HG02623 (cell line): ENCODE measurements at regions not wholly inside any gene's neighbourhood (a gene's known extent, or its start where the extent isn't known, plus 50 kb on each side); places are given as distances from the start of the nearest gene placed in this dataset.
"Not testable (repeated sequence)": the region's sequence is repeated elsewhere in the genome, so short reads cannot be mapped to it uniquely, and the experiment has no call there.

ENCODE experiments used
- ATAC-seq: cut with Tn5 transposase; IDR thresholded peaks from one replicate; pipeline ENCODE4 v1.9.1; 2021; ENCODE audit warnings: moderate library complexity; ENCODE audit not compliant: unreplicated experiment

DNA sequence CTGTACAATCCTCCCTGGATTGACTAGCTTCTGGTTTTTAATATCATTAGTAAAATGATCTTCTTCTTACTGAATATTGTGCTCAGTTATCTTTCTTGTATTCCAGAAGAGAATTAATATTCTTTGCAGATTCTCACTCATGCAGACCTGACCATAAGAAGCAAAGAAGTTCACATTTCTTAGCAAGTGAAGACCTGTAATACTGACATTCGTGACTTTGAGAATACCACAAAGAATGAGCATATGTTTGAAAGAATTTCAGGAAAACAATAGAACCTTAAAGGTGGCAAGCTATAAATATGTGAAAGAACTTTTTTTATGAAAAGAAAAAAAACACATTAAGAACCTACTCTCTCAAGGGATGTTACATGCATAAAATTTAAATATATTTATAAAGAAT lies 371.6 kb downstream of the JRKL start:
- ATAC-seq = no peak

- no peak for ATAC-seq
Observed at GRCh38 chr11:96763244-96763643, 373.4 kb downstream of the JRKL start.

DNA sequence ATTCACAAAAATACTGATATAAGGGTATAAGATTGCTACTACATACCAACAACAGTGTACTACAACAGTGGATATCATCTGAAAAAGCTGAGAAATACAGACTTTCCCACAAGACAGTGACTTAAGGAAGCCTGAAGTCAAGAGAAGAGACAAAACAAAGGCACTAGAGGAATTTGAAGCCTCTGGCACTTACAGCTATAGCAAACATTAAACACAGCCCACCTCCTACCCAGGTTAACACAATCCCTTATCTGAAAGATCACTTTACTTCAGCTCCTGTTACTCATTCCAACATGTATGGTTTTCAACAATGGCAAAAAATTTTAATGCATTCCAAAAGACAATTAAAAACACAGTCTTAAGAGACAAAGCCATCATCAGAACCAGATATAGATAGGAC lies 388.5 kb downstream of the JRKL start:
- no peak for ATAC-seq

GRCh38 chr11:96779030-96779429 lies 389.2 kb downstream of the JRKL start:
- ATAC-seq = no peak

DNA sequence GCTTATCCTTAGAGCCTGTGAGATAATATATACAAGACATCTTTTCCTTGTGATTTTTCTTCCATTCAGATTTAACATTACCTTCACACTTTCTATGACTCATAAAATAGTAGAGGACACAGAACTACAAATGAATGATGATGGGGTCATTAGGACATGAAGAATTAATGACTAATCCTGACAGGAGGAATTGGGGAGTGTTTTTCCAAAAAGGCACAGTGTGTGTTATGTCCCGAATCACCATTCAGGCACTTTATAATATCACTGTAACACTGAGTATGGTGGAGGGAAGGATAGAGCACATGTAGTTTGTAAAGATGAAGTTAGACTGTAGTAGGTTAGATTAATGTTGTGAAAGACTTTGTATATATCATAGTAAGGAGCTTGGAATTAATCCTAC lies 391.3 kb downstream of the JRKL start:
- ATAC-seq = no peak

GRCh38 chr11:96782632-96783031 lies 392.8 kb downstream of the JRKL start:
- ATAC-seq = no peak

DNA sequence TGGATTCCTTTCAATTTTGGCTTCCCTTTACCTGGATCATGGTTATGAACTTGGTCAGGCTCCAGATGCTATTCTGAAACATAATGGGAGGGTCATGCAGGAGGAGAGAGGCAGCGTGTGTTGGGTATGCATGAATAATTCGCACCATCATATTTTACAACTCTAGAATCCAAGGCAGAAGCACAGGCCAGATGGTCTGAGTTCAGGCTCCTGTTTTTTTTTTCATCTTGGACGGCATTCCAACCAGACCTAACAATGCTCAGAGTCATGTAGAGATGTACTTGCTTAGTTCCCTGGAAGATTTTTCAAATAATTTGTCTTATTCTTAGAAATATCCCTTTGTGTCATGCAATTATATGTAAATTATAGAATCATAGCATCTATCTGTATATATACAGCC lies 393.5 kb downstream of the JRKL start:
- no peak for ATAC-seq

DNA sequence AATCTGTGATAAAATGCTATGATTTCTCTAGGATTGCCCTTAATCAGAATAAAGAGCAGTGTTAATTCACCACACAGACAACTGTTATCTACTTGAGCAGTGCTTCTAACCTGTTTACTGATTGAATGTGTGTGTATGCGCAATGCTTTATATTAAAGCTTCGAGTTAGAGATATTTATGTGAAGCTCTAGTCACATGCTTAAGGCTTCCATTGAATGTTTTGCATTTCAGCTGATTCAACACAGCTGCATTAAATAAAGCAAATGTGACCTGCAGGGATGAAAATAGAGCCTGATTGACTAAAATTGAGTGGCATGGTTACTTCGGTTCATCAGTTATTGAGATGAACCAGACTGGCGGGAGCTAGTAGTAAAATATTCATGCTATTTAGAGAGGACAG lies 395.3 kb downstream of the JRKL start:
- ATAC-seq = no peak

- no peak for ATAC-seq
Observed at GRCh38 chr11:96794152-96794551, 404.3 kb downstream of the JRKL start.

- ATAC-seq = no peak
Observed at GRCh38 chr11:96798445-96798844, 408.6 kb downstream of the JRKL start.

GRCh38 chr11:96815236-96815635 lies 425.4 kb downstream of the JRKL start:
- ATAC-seq = no peak

- no peak for ATAC-seq
Observed at GRCh38 chr11:96817482-96818399, 427.9 kb downstream of the JRKL start.

- no peak for ATAC-seq
Observed at GRCh38 chr11:96827164-96827563, 437.4 kb downstream of the JRKL start.

- ATAC-seq = no peak
Observed at GRCh38 chr11:96841792-96842191, 452.0 kb downstream of the JRKL start.

GRCh38 chr11:96842731-96843130 lies 452.9 kb downstream of the JRKL start:
- no peak for ATAC-seq

DNA sequence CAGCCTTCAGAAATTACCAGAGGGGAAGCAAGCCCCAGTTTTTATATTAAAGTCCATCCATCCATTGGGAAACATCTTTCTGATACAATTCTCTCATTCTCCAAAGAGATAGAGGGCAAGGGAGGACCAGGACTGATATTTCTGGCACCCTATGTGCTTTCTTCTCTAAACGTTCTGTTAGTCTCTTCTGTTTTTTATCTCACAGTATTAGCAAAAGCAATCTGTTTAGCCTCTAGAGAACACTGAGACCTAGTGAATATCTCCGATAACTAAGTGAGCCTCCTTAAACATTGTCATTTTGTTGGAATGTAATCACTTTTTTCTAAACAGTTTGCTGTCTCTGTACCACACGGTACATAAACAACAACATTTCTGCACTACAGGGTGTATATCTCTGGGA lies 464.6 kb downstream of the JRKL start:
- no peak for ATAC-seq

DNA sequence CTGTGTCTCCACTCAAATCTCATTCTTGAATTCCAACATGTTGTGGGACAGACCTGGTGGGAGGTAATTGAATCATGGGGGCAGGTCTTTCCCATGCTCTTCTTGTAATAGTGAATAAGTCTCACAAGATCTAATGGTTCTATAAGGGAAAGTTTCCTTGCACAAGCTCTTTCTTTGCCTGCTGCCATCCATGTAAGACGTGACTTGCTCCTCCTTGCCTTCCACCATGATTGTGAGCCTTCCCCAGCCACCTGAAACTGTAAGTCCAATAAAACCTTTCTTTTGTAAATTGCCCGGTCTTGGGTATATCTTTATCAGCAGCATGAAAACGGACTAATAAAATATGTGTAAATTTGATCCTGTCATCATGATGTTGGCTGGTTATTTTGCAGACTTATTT lies 471.9 kb downstream of the JRKL start:
- not testable (repeated sequence) for ATAC-seq

DNA sequence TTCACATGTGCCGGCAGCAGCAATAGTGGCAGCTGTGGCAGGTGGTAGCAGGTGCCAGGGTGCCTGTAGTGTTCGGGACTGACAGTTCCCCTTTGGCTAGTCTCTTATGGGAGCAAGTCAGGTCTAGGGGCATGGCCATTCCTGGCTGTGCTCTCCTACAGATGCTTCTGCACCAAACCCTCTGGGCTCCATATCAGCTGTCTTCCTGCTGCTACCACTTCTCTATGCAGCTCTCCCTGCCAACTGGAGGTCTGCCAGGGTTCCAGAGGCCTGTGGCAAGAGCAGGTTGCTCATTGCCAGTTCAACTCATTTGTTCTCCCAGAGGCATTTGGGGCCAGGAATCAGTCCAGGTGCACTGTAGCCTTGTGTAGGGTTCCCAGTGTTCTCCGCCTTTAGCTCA lies 473.7 kb downstream of the JRKL start:
- ATAC-seq = no peak

DNA sequence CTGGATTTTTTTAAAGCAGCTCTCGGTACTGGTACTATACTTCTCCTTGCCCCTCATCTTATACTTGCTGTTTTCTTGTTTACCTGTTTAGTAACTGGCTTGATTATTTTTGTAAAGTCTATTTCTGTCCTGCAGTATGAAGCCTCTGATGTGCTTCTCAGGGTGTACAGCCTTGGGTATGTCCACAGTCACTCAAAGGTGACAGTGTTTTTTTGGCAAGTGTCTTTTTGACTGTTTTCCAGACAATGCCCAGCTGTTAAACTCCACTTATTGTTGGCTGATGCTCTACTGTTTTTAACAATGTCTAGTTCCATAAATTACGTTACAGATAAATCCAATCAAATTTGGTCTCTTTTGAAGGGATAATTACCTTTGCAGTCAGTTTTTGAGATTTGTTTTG lies 475.2 kb downstream of the JRKL start:
- ATAC-seq = no peak

DNA sequence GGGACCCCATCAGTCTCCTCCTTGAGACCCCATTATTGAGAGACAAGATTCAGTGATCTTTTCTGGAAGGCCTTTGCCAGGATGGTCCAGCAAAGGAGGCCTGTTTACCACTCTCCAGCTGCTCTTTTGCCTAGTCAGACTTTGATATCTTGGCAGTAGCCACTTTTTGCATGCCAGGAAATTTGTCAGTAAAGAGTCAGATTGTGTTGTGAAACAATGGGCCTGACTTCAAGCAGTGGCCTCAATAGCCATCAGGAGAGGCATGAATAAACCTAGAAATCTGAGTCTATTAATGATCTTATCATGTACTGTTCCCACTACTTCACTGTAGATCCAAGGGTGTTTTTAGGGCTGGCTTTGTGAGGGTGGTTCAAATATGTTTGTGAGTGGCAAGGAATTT lies 479.4 kb downstream of the JRKL start:
- ATAC-seq = no peak

GRCh38 chr11:96875712-96876111 lies 485.9 kb downstream of the JRKL start:
- ATAC-seq = no peak

DNA sequence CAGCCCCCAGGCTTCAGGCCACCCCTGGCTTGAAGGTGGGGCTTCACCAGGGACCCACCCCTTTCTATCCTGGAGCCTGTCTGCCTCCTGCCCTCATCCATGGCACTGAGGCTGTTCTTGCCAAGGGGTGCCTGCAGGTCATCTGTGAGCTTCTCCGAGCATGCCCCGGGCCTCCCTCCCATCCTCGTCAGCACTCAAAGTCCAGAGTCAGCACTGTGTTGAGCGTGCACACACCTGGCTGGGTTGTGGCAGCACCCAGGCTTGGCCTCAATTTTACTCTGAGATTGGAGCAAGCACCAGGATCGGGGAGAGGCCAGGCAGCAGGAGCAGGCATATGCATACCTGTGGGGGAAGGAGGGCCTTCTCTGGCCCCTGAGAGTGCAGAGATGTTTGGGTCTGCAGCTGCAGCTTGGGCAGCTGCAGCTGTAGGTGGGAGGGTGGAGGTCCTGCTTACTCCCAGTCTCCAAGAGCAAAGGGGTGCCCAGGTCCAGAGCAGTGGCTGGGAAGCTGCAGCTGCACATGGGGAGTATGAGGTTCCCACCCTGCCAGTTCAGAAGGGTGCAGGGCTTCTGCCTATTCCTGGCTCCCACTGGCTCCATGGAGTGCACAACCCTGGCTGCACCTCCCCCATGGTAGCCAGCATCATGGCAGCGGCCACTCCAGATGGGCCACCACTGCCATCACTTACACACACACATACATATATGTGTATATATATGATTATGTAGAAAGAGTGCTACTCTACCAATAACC lies 488.7 kb downstream of the JRKL start:
- no peak for ATAC-seq
